GM19239 (cell line): ENCODE measurements at regions not wholly inside any gene's neighbourhood (a gene's known extent, or its start where the extent isn't known, plus 50 kb on each side); places are given as distances from the start of the nearest gene placed in this dataset.
"Not testable (repeated sequence)": the region's sequence is repeated elsewhere in the genome, so short reads cannot be mapped to it uniquely, and the experiment has no call there.

Experiments
- DNase-seq: peaks from one replicate; pipeline ENCODE4 v3.0.0; 2011; ENCODE audit warnings: low spot score; ENCODE audit not compliant: insufficient read length
- FAIRE-seq: peaks from 2 replicates; lab custom pipeline; 2011; peaks lifted over from hg19 to GRCh38; lab: Jason Lieb, UNC

DNA sequence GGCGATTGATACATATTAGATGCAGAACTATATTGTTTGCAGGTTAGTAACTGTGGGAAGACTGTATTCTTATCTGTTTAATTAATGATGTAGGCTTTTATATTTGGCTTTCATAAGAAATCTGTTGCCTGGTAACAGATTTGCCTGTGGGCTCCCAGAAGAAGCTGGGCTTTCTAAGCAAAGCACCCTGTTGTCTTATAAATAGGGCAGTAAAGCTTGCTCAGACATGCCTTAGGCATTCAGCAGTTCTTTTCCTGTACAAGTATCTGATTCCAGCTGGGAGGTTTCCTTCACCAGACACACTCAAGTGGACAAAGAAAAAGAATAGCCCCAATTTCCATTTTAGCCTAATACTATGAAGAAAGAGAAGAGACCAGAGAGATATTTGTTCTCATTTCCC is 524.0 kb downstream of the LRRIQ3 start:
- DNase-seq, result no peak

DNA sequence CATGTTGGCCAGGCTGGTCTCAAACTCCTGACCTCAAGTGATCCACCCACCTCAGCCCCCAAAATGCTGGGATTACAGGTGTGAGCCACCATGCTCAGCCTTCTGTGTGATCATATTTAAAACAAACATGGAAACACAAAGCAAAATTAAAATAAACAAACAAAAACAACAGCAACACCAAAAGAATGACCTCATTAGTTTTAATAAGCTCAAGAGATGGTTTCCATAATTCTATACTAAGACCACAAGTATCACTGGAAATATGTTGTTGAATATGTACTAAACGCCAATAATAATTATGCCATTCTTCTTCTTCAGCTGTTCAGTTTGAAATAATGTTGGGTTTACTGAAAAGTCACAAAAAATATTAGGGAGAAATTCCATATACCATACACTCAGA is 526.4 kb downstream of the LRRIQ3 start:
- no peak for FAIRE-seq
- no peak for DNase-seq

More for the DNA sequence above, 524.0 kb downstream of the LRRIQ3 start:
- FAIRE-seq, result no peak

DNA sequence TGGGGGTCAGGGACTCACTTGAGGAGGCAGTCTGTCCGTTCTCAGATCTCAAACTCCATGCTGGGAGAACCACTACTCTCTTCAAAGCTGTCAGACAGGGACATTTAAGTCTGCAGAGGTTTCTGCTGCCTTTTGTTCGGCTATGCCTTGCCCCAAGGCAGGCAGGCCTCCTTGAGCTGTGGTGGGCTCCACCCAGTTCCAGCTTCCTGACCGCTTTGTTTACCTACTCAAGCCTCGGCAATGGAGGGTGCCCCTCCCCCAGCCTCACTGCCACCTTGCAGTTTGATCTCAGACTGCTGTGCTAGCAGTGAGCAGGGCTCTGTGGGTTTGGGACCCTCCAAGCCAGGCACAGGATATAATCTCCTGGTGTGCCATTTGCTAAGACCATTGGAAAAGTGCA is 530.0 kb downstream of the LRRIQ3 start:
- DNase-seq, FAIRE-seq: not testable (repeated sequence)

DNA sequence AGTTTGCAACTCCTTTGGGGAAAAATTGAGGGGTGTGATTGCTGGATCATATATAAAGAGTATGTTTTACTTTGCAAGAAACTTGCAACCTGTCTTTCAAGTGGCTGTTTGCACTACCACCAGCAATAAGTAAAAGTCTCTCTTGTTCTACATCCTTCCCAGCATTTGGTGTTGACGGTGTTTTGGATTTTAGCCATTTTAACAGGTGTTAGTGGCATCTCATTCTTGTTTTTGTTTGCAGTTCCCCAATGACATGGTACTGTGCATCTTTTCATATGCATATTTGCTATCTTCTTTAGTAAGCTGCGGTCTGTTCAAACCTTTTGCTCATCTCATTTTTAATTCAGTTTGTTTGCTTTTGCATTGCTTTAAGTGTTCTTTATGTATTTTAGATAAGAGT is 535.5 kb downstream of the LRRIQ3 start:
- no peak for DNase-seq
- no peak for FAIRE-seq

GRCh38 chr1:73659136-73659535 is 538.8 kb downstream of the LRRIQ3 start:
- DNase-seq (no peak), FAIRE-seq (no peak)

- no peak for DNase-seq
- no peak for FAIRE-seq
Observed at GRCh38 chr1:73654714-73655113, 543.3 kb downstream of the LRRIQ3 start.

GRCh38 chr1:73644198-73644597 is 553.8 kb downstream of the LRRIQ3 start:
- no peak for FAIRE-seq

DNA sequence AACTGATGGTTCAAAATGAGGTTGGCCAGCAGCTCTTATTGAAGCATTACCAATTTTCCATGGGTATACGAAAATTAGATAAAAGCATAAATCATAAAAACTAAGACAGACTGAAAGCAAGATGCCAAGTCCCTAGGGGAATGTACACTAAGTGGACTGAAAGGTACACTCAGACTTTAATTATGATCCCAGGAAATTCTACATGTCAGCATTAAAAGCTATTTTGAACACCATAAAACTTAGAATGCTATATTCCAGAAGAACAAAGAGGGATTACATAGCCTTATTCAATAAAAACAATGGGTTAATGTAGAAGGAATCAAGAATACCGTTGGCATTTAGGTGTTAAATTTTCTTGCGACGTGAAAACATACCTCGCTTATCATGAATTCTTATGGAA is 558.5 kb downstream of the LRRIQ3 start:
- no peak for FAIRE-seq
- DNase-seq, result no peak

More at GRCh38 chr1:73644198-73644597, 553.8 kb downstream of the LRRIQ3 start:
- DNase-seq, result no peak

DNA sequence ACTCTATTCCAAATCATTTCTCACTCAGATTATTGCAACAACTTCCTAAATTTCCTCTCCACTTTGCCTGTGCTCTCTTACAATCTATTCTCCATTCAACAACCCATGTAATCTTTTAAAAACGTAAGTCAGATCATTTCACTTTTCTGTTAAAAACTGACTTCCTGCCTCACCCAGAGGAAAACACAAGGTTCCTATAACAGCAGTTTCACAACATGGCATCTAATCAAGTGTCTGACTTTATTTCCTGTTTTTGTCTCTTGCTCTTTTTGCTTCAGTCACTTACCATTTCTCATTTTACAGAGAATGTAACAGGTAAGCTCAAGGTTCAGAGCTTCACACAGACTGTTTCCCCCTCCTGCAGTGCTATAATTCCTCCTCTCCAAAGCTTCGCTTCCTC is 560.7 kb downstream of the LRRIQ3 start:
- DNase-seq (no peak), FAIRE-seq (no peak)

DNA sequence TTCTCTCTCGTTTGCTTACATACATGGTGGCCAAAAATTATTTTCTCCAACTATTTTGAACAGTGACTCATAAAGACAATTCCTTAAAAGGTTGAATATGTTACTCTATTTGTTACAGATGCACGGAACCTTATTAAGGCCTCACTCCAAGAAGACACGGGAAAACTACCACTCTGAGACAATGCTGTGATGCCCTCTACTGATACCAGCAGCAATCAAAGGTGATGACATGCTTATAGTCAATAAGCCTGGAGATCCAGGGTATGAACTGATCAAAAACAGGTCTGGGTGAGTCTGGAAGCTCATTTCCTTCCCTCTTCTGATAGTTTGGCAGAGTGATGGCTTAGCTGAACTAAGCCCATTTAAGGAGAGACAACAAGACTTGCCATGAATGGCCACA is 563.0 kb downstream of the LRRIQ3 start:
- DNase-seq, result no peak
- no peak for FAIRE-seq

DNA sequence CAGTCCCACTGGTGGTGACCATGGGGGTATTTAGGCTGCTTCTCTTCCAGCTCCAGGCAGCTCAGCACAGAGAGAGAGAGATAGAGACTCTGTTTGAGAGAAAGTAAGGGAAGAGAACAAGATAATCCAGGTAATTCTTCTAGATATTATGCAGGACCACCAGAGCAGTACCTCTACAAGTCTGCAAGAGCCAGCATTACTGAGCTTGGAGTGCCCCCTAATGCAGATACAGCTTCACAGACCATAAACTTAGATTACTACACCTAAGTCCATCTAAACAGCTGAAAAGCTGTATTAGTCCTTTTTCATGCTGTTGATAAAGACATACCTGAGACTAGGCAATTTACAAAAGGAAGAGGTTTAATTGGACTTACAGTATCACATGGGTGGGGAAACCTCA is 570.3 kb downstream of the LRRIQ3 start:
- FAIRE-seq, result no peak

GRCh38 chr1:73626326-73626725 is 571.6 kb downstream of the LRRIQ3 start:
- DNase-seq (no peak), FAIRE-seq (no peak)

More for the DNA sequence above, 570.3 kb downstream of the LRRIQ3 start:
- DNase-seq, result no peak

- FAIRE-seq, result no peak
- no peak for DNase-seq
Observed at GRCh38 chr1:73623946-73624345, 574.0 kb downstream of the LRRIQ3 start.

- DNase-seq (no peak), FAIRE-seq (no peak)
Observed at GRCh38 chr1:73617145-73617544, 580.8 kb downstream of the LRRIQ3 start.

DNA sequence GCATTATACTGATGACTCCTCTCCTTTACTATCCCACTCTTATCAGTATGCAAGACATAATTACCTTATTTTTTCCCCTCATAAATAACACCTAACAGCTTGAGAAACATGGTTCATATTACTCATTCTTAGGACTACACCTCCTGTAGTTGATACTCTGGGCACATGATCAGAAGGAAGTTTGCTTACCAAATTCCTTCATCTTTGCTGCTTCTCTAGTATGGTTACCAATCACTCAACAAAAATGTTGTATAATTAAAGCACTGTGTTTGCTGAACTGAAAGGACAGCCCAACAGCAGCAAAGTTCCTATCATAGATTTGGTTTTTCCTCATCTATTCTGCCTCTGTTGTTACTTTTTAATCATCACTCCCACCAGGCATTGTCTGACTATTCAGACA is 586.3 kb downstream of the LRRIQ3 start:
- no peak for DNase-seq
- FAIRE-seq, result no peak

- FAIRE-seq (no peak), DNase-seq (no peak)
Observed at GRCh38 chr1:73604739-73605138, 593.2 kb downstream of the LRRIQ3 start.

DNA sequence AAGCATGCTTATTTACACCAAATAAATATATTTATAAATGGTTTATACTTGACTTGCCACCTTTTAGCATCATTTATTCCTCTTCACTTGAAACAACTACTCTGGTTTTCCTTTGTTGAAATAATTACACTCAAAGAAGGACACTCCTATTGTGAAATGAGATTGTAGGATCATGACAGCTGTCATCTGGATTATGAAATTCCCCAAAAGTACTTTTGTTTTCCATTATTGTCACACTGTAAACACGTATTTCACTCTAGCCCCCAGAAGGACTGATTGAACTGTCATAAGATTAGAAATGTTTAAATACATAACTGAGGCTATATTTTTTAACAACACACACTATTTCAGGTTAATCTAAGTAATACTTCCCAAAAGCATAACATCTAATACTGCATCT is 593.8 kb downstream of the LRRIQ3 start:
- FAIRE-seq (no peak), DNase-seq (no peak)

GRCh38 chr1:73593804-73594203 is 604.2 kb downstream of the LRRIQ3 start:
- DNase-seq (no peak), FAIRE-seq (no peak)

DNA sequence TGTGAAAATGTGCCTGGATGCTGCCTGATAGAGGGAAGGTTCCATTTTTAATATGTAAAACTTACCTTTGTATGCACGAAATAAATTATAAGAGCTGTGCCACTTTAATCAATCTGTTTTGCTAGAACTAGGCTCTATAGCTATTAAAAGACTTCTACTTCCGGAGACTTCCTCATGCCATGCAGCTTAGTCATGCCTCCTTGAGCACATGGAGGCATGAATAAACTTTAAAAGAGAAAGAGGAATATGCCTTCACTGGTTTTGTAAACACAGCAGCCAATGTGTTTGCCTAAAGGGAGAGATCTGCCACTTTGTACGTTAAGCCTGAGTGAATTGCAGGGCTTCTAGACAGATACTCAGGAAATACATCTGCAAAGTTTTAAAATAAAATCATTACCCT is 604.6 kb downstream of the LRRIQ3 start:
- FAIRE-seq, result no peak
- DNase-seq, result no peak

DNA sequence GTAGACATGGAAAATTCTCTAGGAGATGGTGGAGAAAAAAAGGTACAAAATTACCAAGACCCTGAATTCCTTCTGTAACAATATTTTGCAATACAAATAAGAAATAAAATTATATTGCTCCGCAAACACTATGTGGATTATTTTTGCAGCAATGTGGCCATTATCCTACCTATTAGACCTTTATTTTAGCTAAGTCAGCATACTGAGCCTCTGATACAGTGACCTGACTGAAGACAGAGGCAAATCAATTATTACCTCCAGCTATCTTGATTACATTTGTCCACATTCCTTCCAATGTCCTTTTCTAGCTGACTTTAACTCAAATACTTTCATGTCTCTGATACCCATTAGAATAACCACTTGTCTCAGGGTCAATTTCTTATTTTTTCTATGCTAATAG is 610.9 kb downstream of the LRRIQ3 start:
- FAIRE-seq, result no peak
- DNase-seq, result no peak

GRCh38 chr1:73577206-73577605 is 620.8 kb downstream of the LRRIQ3 start:
- DNase-seq (no peak), FAIRE-seq (no peak)

DNA sequence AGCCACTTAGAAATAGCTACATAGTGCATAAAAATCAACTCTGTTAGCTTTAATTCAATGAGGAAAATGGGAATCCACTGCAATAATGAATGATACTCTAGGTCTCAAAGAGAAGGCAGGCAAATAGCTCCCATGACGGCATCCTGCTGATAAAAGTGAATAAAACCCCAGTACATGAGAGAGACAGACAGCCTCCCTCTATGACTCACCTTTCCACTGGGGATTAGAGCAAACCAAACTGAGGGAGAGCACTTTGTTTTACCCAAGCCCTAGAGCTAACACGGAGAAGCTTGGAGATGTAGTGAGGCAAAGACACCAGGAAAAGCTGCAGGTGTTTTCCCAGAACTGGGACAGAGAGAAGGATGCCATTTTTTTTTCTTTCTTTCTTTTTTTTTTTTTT is 621.9 kb downstream of the LRRIQ3 start:
- DNase-seq, result no peak
- no peak for FAIRE-seq

DNA sequence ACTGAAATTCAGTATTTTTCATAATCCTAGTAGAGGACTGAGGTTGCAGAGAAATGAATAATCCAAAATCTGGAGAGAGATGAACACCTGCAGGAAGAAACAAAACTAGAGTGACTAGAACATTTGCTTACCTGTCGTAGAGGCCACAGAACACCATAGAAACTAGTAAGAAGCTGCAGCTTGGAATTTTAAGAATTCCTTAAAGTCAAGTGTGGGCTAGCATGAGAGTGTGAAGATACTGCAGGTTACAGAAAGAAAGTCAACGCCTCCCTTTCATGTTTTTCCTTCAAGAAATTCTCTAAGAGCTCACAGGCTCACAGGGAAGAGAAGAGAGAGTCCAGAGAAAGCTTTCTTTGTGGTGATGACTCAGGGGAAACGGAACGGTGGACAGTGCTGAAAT is 633.7 kb downstream of the LRRIQ3 start:
- no peak for FAIRE-seq
- DNase-seq, result no peak
